Transverse colon (tissue), 4 donors: ENCODE measurements at regions not wholly inside any gene's neighbourhood (a gene's known extent, or its start where the extent isn't known, plus 50 kb on each side); places are given as distances from the start of the nearest gene placed in this dataset.

ENCODE experiments used
- CTCF ChIP-seq, 5 experiments: fragments of 200-600 bp in 3 of 5; fragments of 450-650 bp in 2 of 5; sonication (generic) in 3 of 5; IDR thresholded peaks; 1 replicate in 2 of 5; 2 replicates in 3 of 5; pipeline ENCODE4 v1.5.1; 2016 to 2017; ENCODE audit warnings: antibody characterized with exemption in 5 of 5, inconsistent platforms in 3 of 5, mild to moderate bottlenecking in 2 of 5, moderate library complexity in 1 of 5
- EP300 ChIP-seq: sonication (generic); formaldehyde crosslinking; IDR thresholded peaks from one replicate; pipeline ENCODE4 v1.6.1; 2017; ENCODE audit warnings: antibody characterized with exemption, low read depth
- POLR2A ChIP-seq: fragments of 450-650 bp; IDR thresholded peaks from one replicate; pipeline ENCODE4 v1.6.1; 2016; ENCODE audit warnings: antibody characterized with exemption, mild to moderate bottlenecking, moderate library complexity
- POLR2AphosphoS5 ChIP-seq, 3 donors: sonication (generic); formaldehyde crosslinking; IDR thresholded peaks; one replicate each; pipeline ENCODE4 v1.6.1; 2016; ENCODE audit warnings: antibody characterized with exemption in 3 of 3

- TF ChIP-seq CTCF (IDR thresholded peaks at IDR 0.05) (no peak), EP300 (no peak), POLR2AphosphoS5 (IDR thresholded peaks at IDR 0.05) (no peak), POLR2A (no peak)
These were observed 849.2 kb downstream of the KCNMA1 start for GRCh38 chr10:76788452-76788811.
